ENCODE measurements at regions not wholly inside any gene's neighbourhood (a gene's known extent, or its start where the extent isn't known, plus 50 kb on each side); places are given as distances from the start of the nearest gene placed in this dataset.

DNA sequence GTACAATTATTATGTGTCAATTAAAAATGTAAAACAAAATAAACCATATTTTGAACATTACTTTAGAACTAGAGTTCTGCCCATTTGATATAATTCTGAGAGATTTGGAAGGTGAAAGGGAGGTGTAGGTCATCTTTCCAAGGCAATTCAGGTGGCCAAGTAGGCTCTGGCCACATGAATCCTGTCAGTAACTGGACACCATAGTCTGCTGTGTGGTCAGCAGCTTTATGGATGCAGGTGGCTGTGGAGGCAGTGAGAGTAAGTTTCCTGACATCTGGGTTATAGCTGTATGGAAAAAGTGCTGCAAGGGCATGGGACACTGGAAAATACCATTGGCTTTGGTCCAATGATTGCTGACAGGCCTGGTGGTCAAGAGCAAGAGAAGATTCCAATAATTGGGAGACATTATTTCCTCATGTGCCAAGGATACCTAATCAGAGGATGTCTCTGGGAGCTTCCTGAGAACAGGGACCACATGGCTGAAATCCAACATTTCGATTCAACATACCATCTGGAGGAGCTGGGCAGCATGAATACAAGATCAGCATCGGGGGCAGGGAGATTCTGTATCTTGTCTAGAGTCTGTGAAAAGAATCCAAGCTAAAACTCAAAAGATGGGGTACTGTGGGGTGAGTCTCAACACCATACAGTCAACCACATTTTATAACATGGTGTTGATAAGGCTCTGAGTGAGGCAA, 523.1 kb downstream of the MID1IP1 start:
- no peak overlapping the region for H3K9ac ChIP-seq (ENCODE audit: low read depth in 1 of 2, low read length in 2 of 2)
- DNase-seq (ENCODE audit: low spot score), result no peak
- H3K4me3 ChIP-seq (ENCODE audit: low read depth in 1 of 3, low read length in 3 of 3), result no peak overlapping the region
- no peak overlapping the region for H3K27ac ChIP-seq (ENCODE audit: low read depth in 1 of 2, low read length in 2 of 2)
- peaks cover 0 to 2% (median 0%) of the 10 kb centered on the region in 4 donors for H3K27me3 ChIP-seq (ENCODE audit: control insufficient read depth in 4 of 4, insufficient read depth in 4 of 4, low read length in 3 of 4)
- no peaks in the 10 kb centered on the region for H3K4me1 ChIP-seq (ENCODE audit: control insufficient read depth in 4 of 4, insufficient read depth in 4 of 4, low read length in 3 of 4)
- no peaks in the 10 kb centered on the region for H3K36me3 ChIP-seq (ENCODE audit: control insufficient read depth in 4 of 4, insufficient read depth in 3 of 4, low read depth in 1 of 4, low read length in 3 of 4)
- no peaks in the 10 kb centered on the region for H3K9me3 ChIP-seq (ENCODE audit: control insufficient read depth in 4 of 4, low read length in 3 of 4)
- WGBS, result 77% methylated on average over 2 of the region's 2 CpGs
- TF ChIP-seq FOXA2 (IDR thresholded peaks at IDR 0.05) (no peak), HNF4A (conservative IDR thresholded peaks at IDR 0.05) (no peak), SP1 (IDR thresholded peaks at IDR 0.05) (no peak), JUND (IDR thresholded peaks at IDR 0.05) (no peak), NR2F2 (IDR thresholded peaks at IDR 0.05) (no peak), HNF4G (IDR thresholded peaks at IDR 0.05) (no peak), GABPA (IDR thresholded peaks at IDR 0.05 in 1 of 2, conservative IDR thresholded peaks at IDR 0.05 in 1 of 2) (no peak), FOXA1 (IDR thresholded peaks at IDR 0.05) (no peak), YY1 (IDR thresholded peaks at IDR 0.05) (no peak), TAF1 (conservative IDR thresholded peaks at IDR 0.05) (no peak)
- TF ChIP-seq, protein P1, sequence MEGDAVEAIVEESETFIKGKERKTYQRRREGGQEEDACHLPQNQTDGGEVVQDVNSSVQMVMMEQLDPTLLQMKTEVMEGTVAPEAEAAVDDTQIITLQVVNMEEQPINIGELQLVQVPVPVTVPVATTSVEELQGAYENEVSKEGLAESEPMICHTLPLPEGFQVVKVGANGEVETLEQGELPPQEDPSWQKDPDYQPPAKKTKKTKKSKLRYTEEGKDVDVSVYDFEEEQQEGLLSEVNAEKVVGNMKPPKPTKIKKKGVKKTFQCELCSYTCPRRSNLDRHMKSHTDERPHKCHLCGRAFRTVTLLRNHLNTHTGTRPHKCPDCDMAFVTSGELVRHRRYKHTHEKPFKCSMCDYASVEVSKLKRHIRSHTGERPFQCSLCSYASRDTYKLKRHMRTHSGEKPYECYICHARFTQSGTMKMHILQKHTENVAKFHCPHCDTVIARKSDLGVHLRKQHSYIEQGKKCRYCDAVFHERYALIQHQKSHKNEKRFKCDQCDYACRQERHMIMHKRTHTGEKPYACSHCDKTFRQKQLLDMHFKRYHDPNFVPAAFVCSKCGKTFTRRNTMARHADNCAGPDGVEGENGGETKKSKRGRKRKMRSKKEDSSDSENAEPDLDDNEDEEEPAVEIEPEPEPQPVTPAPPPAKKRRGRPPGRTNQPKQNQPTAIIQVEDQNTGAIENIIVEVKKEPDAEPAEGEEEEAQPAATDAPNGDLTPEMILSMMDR (IDR thresholded peaks at IDR 0.05; ENCODE audit: low read depth, low read length, missing input control), result no peak
- TF ChIP-seq, protein P2, sequence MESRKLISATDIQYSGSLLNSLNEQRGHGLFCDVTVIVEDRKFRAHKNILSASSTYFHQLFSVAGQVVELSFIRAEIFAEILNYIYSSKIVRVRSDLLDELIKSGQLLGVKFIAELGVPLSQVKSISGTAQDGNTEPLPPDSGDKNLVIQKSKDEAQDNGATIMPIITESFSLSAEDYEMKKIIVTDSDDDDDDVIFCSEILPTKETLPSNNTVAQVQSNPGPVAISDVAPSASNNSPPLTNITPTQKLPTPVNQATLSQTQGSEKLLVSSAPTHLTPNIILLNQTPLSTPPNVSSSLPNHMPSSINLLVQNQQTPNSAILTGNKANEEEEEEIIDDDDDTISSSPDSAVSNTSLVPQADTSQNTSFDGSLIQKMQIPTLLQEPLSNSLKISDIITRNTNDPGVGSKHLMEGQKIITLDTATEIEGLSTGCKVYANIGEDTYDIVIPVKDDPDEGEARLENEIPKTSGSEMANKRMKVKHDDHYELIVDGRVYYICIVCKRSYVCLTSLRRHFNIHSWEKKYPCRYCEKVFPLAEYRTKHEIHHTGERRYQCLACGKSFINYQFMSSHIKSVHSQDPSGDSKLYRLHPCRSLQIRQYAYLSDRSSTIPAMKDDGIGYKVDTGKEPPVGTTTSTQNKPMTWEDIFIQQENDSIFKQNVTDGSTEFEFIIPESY (IDR thresholded peaks at IDR 0.05), result no peak
- TF ChIP-seq, protein P3, sequence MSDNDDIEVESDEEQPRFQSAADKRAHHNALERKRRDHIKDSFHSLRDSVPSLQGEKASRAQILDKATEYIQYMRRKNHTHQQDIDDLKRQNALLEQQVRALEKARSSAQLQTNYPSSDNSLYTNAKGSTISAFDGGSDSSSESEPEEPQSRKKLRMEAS (IDR thresholded peaks at IDR 0.05), result no peak
- TF ChIP-seq, protein P4, sequence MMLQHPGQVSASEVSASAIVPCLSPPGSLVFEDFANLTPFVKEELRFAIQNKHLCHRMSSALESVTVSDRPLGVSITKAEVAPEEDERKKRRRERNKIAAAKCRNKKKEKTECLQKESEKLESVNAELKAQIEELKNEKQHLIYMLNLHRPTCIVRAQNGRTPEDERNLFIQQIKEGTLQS (IDR thresholded peaks at IDR 0.05), result no peak

DNA sequence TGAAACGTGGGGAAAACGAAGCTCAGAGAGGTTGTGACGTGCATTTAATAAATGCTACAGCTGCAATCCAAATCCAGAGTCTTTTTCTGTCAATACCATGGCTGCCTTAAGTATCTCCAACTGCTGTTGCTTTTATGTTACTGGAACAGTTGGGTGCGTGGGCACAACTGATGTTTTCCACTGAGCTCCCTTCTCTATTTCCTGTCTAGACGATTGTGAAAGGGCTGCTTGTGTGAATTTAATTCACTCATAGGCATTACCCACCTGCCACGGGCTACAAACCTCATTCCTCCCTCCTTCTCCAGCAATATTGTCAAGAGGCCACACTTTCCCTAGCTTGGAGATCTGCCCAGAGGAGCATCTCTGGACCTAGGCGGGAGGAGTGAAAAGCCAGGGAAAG, 526.0 kb downstream of the MID1IP1 start:
- Histone ChIP-seq H3K4me1 (ENCODE audit: control insufficient read depth in 4 of 4, insufficient read depth in 4 of 4, low read length in 3 of 4) (no peaks in the 10 kb centered on the region), H3K9ac (ENCODE audit: low read depth in 1 of 2, low read length in 2 of 2) (no peak overlapping the region), H3K27ac (ENCODE audit: low read depth in 1 of 2, low read length in 2 of 2) (no peak overlapping the region), H3K36me3 (ENCODE audit: control insufficient read depth in 4 of 4, insufficient read depth in 3 of 4, low read depth in 1 of 4, low read length in 3 of 4) (no peaks in the 10 kb centered on the region), H3K27me3 (ENCODE audit: control insufficient read depth in 4 of 4, insufficient read depth in 4 of 4, low read length in 3 of 4) (peaks cover 0 to 2% (median 0%) of the 10 kb centered on the region in 4 donors), H3K4me3 (ENCODE audit: low read depth in 1 of 3, low read length in 3 of 3) (no peak overlapping the region), H3K9me3 (ENCODE audit: control insufficient read depth in 4 of 4, low read length in 3 of 4) (no peaks in the 10 kb centered on the region)
- no peak for DNase-seq (ENCODE audit: low spot score)
- 86% methylated on average over 7 of the region's 7 CpGs for WGBS
- TF ChIP-seq, protein P1 (IDR thresholded peaks at IDR 0.05; ENCODE audit: low read depth, low read length, missing input control), result no peak
- no peak for TF ChIP-seq RAD21 (IDR thresholded peaks at IDR 0.05)
- no peak for TF ChIP-seq HNF4A (conservative IDR thresholded peaks at IDR 0.05)
- no peak for TF ChIP-seq SP1 (IDR thresholded peaks at IDR 0.05)
- TF ChIP-seq, protein P4 (IDR thresholded peaks at IDR 0.05), result no peak
- TF ChIP-seq YY1 (IDR thresholded peaks at IDR 0.05), result no peak
- no peak for TF ChIP-seq FOXA2 (IDR thresholded peaks at IDR 0.05)
- no peak for TF ChIP-seq GABPA (IDR thresholded peaks at IDR 0.05 in 1 of 2, conservative IDR thresholded peaks at IDR 0.05 in 1 of 2)
- TF ChIP-seq TAF1 (conservative IDR thresholded peaks at IDR 0.05), result no peak
- TF ChIP-seq, protein P5, sequence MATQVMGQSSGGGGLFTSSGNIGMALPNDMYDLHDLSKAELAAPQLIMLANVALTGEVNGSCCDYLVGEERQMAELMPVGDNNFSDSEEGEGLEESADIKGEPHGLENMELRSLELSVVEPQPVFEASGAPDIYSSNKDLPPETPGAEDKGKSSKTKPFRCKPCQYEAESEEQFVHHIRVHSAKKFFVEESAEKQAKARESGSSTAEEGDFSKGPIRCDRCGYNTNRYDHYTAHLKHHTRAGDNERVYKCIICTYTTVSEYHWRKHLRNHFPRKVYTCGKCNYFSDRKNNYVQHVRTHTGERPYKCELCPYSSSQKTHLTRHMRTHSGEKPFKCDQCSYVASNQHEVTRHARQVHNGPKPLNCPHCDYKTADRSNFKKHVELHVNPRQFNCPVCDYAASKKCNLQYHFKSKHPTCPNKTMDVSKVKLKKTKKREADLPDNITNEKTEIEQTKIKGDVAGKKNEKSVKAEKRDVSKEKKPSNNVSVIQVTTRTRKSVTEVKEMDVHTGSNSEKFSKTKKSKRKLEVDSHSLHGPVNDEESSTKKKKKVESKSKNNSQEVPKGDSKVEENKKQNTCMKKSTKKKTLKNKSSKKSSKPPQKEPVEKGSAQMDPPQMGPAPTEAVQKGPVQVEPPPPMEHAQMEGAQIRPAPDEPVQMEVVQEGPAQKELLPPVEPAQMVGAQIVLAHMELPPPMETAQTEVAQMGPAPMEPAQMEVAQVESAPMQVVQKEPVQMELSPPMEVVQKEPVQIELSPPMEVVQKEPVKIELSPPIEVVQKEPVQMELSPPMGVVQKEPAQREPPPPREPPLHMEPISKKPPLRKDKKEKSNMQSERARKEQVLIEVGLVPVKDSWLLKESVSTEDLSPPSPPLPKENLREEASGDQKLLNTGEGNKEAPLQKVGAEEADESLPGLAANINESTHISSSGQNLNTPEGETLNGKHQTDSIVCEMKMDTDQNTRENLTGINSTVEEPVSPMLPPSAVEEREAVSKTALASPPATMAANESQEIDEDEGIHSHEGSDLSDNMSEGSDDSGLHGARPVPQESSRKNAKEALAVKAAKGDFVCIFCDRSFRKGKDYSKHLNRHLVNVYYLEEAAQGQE (IDR thresholded peaks at IDR 0.05), result no peak
- no peak for TF ChIP-seq JUND (IDR thresholded peaks at IDR 0.05)
- TF ChIP-seq FOXA1 (IDR thresholded peaks at IDR 0.05), result no peak
